GM19023 (cell line): ENCODE measurements at regions not wholly inside any gene's neighbourhood (a gene's known extent, or its start where the extent isn't known, plus 50 kb on each side); places are given as distances from the start of the nearest gene placed in this dataset.

Source experiments
- ATAC-seq: cut with Tn5 transposase; IDR thresholded peaks from one replicate; pipeline ENCODE4 v1.9.1; 2021; ENCODE audit warnings: mild to moderate bottlenecking, moderate library complexity; ENCODE audit not compliant: unreplicated experiment

DNA sequence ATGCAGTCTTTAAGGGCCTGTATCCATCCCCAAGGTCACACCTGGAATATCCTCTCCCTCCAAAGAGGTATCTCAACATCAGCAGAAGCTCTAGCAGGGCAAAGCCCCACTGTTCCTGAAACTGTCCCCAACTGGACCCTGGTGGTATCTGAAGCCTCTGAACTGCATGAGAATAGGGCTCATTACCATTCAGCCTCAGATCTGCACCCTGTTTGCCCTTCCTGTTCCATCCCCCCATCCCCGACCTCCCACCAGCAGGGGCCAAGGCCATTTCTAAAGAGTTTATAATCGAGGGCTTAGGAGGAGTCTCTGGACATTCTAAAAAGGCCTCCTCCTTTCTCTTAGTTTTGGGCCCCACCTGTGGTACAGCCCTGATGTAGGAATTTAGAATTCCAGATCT, 74.0 kb upstream of the THY1 start:
- no peak for ATAC-seq

DNA sequence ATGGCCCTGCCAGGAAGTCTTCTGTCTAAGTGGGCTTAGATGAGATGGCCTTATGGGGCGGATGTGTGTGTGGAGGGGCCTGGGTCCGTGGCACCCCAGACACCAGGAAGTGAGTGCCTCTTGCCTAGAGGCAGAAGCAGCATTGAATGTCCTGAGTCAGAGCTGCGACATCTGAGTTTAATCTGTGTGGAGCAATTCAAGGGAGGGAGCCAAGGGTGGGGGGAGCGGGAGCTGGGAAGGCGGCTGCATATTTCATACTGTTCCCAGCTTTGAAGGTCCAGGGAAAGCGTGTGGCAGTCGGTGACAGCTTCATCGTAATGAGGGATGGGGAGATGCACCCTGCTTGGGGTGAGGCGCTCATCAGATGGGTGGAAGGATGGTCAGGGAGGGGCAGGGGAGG, 73.5 kb upstream of the THY1 start:
- no peak for ATAC-seq

DNA sequence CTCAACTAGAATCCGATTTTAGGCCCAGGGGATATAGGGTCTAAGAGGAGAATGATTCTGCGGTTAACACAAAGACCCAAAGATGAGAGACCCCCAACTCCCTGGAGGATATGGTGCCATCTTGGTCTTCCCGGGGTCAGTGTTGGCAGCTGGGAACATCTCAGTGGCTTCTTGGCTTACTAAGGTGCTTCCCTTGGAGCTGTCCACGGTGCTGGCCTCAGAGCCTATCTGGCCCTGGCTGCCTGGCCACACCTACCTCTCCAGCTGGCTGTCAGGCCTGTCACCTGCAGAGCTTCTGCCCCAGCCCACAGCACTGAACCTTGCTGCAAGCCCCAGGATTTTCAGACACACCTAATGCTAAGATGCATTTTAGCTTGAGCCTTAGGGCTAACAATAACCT, 70.7 kb upstream of the THY1 start:
- ATAC-seq: no peak

DNA sequence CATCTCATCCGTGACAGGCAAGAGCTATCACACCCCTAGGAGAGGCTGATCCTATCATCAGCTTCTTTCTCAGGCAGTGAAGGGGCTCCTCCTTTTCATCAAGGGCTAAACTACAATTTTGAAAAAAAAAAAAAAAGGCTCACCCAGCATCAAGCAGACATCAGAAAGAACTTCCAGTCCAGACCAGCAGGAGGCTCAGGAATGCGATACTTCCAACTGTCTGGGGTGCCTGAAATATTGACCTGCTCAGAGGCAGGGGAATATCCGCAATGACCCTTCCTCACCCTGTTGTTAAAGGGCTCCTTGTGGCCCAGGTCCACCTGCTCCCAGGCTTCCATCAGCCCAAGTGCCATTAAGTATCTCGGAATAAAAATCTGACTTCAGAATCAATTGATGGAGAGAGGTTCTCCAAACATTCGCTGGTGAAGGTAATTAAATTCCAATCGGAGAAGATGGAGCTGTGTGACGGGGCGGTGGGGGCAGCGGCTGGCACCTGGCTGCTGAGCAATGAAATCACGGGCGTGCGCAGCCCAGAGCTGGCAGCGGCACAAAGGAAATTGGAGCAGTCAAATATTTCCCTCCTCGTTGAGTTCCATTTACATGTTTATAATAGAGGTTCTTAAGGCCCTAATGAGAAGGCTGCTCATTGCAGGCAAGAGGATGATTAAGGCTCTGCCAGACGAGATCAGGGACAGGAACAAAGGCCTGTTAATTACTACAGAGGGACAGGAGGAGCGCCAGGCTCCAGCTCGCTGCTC, 69.0 kb upstream of the THY1 start:
- no peak for ATAC-seq

DNA sequence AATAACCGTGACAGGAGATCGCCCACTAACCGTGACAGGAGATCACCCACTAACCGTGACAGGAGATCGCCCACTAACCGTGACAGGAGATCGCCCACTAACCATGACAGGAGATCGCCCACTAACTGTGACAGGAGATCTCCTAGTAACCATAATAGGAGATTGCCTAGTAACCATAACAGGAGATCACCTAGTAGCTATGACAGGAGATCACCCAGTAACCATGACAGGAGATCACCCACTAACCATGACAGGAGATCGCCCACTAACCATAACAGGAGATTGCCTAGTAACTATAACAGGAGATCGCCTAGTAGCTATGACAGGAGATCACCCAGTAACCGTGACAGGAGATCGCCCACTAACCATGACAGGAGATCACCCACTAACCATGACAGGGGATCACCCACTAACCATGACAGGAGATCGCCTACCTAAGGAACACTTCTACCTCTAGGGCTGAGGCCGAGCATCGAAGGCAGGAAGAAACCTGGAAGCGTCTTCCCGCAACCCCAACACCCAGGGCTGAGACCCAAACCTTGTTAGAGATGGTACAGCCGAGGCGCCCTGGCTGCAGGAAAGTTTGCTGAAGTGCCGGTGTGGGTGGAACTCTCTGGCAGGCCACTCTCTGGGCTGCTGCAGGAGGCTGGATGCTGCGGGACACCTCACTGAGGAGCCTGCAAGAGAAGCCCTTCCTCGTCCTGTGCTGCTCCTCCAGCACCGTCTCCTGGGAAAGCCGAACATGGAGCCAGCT, 67.5 kb upstream of the THY1 start:
- ATAC-seq: no peak

DNA sequence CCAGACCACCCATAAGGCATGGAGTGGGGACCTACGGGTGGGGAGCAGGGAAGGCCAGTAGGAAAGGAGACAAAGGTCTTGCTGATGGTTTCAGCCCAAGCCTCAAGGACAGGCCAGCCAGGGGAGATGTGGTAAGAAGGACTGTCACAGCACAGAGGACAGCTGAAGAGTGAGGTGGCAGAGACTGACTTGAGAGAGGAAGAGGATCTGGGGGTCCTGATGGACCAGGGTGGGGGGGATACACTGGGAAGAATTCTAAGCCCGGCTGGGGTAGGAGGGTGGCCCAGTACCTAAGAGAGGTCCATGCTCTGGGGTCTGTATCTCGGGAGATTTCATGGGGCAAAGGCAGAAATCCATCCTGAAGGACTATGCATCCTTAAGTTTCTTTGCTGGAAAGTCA, 66.1 kb upstream of the THY1 start:
- no peak for ATAC-seq

DNA sequence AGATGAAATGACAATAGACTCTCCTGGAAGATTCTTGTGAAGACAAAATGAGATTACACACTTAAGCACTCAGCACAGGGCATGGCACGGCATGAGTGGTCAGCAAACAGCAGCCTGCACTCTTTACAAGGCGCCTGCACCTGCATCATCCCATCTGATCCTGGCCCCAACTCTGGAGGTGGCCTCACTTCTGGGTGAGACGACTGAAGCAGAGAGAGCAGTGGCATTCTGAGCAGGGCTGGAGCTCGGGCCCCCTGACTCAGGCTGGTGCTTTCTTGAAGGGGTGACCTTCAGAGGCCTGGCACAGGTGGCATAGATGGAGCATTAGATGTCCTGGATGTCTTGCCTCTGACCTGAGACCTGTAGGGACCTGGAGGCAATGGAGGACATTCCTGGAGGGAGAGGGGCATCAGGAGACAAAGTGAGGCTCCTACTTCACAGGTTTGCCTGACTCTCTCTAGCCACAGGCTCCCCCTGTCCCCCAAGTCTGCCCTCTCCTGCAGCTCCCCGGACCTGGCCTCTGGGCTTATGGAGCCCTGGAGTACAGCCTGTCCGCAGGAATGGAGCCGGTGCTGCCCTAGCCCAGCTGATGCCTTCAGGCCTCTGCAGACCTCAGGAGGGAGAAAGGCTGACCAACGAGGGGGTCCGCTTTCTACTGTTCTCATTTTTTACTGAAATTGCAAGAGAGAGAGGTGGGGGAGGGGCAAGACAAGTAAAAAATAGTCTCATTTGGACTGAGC, 65.5 kb upstream of the THY1 start:
- ATAC-seq: no peak

DNA sequence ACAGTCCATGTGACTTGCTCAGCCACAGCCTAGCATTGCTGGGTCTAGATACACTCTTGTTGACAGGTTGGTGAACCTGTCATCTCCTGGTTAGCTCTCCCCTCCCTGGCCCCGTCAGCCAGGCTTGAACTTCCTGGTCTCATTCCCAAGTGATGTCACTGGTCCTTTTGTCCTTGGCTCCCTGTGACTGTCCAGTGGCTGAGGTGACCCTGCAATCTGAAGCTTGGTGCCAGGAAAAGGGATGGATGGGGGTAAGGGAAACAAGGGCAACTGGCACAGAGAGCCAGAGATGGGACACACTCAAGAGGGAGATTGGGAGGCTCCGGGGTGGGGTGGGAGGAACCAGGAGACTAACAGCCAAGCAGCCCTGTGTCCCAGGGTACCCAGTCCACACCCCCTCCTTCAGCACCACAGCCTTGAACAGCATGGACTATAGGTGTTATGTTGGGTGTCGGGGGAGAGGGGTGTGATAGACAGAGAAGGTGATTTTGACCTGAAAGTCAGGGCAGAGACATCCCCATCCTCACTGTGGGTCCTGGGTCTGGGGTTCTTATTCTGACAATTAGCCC, 63.8 kb upstream of the THY1 start:
- ATAC-seq: no peak

DNA sequence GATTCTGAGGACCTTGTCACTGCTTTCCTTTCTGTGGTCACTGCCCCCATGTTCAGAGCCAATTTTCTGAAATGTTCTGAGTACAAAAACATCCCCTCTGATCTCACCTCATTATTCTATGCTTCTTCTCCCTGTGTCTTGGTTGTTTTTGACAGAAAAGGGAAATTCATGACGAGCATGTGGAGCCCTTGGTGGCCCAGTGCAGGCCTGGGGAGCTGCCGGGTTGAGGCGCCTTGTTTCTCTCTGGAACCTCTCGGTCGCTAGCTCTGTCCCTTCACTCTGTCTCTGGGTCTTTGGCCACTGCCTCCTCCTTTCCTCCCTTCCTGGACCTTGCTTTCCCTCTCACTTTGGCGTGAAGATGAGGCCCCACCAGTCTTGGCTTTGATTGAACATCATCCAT, 63.0 kb upstream of the THY1 start:
- ATAC-seq: no peak

DNA sequence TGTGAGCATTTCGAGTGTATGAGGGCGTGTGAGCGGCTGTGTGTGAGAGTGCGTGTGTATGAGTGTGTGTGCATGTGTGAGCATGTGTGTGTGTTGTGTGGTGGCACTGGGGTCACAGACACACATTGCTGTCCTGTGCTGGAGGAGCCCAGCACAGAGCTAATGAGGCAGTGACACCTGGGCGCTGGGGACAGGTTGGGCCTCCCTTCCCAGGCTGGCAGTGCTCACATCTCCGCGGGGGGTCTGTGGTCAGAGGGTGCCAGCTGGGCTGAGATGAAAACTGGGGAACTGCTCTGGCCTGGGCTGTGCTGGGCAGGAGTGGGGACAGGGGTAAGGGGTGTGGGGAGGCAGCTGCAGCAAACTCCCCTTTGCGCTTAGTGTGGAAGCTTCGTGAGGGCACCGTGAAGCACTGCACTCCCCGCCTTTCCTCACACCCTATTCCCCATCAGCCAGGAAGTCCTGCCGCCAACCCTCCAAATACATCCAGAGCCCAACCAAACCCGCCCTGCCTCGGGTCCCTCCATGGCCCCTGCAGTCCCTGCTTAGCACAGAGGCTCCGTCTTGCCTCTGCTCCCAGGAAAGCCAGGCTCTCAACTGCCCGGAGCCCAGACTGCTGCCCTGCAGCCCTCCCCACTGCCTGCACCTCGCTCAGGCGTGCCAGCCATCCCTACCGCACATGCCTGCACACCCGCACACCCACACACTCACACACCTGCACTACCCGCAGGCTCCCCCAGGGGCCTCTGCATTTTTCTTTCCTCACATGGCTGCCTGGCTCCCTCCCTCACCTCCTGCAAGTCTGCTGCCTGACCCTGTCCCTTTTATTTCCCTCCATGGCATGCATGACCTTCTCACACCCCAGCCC, 62.0 kb upstream of the THY1 start:
- no peak for ATAC-seq

DNA sequence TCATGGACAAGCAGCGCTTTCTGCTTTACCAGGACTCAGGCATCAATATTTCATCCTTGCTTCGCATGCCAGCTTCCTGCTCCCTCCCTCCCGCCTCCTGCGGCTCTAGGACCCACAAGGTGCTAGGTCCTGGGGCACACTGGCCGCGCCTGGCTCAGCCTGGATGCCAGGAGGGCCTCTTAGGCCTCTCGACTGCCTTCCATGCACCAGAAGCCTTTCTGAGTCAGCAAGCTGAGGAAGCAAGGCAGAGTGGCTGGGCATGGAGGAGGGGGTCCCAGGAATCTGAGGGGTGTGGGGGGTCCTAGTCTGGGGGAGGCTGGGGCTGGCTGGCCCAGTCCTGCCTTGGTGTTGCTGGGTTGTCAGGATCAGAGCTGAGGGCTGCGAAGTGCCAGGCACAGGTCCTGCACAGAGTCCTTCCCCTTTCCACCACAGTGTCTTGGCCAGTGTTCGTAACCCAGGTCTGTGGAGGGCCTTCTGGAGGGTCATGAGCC, 61.0 kb upstream of the THY1 start:
- no peak for ATAC-seq

DNA sequence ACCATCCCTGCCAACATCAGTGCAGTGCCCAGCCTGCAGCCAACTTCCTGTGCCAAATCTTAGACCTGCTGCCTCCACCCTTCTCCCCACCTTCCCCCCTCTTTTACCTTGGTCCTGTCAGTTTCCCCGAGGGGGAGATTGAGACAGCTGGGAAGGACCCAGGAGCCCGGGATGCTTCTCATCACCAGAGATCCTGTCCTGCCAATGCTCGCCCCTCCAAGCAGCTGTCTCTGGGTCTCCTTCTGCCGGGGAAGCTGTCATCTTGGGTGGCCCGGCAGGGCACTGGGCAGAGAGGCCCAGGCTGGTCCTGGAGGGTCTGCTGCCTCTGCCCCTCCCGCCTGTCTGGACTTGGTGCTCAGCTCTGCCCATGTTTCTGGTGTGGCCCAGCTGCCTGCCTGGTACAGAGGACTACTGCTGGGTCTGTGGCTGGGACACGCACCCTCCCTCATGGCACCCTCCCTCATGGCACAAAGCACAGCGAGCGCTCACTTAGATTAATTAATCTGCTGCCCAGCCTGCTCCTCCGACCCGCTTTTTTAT, 60.4 kb upstream of the THY1 start:
- no peak for ATAC-seq

DNA sequence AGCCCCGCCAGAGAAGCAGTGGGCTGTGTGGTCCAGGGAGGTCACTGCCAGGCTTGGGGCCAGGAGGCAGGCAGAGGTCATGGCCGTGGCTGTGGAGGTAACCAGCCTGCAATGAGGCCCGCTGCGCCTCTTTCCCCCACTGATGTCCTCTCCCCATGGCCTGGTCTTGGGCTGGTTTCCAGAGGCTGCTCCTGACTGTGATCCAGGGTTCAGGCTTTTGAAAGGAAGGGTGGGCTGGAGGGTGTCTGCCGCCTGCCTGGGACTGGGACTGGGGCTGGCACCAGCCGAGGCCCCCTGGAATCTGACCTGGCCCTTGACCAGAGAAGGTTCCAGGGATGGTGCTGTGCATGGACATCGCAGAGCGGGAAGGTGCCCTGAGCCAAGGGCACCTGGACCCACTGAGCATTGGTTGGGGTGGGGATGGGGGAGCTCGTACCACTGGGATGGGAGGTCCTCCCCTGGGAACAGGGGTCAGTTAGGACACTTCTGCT, 59.6 kb upstream of the THY1 start:
- no peak for ATAC-seq

DNA sequence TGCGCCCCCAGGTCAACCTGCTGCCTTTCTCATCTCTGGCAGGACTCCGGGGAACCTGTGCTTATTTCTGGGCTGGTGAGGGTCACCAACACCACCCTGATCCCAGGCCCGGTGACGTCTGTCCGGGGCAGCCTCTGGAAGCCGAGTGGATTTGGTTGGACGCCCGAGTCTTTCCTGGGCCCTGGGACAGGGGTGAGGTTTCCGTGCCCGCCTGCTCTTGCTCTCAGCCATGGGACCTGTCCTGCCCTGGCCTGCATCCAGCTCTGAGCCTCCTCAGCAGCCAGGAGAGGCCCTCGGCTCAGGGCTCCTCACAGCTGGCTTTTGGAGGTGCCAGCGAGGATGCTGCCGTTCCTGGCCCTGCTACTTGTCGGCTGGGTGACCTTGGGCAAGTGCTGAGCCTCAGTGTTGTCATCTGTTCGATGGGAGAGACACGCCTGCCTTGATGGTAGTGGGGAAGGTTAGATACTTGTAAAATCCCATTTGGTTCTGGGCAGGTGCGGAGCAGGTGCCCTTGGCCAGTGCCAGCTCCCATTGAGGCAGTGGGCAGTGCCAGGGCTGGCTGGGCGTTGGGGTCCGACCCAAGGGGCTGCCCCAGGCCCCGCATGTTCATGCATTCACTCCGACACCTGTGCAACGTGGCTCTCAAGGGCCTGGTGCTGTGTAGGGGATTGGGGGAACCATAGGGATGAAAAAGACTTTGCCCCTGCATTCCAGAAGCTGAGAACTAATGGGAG, 58.9 kb upstream of the THY1 start:
- ATAC-seq: peak; percentile 19

DNA sequence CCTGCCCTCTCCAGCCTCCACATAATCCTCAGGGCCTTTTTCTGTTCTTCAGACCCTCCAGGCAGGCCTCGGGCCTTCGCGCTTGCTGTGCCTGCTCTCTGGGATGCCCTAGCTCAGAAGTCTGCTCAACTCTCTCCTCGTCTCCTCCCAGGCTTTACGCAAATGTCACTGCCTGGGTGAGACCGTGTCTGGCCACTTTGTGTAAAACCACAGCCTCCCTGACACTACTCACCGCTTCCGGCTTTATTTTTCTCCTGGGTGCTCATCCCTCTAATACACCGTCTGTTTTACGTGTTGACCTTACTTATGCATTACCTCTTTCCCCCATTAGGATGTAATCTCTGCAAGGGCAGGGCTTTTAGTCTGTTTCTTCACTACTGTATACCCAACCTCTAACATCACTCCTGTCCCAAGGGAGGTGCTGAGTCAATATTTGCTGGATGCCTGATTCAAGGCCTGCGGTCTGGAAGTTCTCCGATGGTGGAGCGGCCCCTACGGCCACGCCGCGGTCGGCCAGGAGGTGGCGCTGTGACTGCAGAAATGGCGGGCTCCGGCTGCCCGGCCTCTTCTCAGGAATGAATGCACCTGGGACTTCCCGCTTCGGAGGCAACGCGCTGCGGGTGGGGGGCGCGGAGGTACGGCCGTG, 58.2 kb upstream of the THY1 start:
- peak; percentile 73 for ATAC-seq

DNA sequence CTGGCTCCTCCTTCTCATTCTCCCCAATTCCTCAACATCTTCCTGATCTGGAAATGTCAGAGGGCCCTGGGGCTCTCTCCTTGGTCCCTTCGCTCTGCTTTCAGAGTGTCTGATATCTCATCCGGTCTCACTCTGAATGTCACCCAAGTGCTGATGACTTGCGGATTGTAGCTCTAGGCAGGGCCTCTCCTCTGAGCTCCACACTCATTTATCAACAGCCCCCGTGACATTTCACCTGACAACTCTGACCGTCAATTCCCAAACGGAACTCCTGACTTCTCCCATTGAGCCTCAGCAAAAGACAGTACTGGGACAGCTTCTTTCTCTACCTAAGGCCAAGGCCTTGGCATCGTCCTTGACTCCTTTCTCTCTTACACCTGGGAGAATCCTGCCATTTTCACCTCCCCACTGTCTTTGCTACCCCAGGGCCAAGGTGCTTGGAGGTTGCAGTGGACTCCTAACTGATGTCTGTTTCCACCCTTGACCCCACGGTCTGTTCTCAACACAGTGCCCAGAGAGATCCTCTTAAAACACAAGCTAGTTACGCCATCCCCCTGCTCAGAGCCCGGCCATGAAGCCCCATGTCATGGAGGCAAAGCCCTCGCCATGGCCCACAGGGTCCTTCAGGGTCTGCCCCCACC, 57.5 kb upstream of the THY1 start:
- ATAC-seq: no peak

DNA sequence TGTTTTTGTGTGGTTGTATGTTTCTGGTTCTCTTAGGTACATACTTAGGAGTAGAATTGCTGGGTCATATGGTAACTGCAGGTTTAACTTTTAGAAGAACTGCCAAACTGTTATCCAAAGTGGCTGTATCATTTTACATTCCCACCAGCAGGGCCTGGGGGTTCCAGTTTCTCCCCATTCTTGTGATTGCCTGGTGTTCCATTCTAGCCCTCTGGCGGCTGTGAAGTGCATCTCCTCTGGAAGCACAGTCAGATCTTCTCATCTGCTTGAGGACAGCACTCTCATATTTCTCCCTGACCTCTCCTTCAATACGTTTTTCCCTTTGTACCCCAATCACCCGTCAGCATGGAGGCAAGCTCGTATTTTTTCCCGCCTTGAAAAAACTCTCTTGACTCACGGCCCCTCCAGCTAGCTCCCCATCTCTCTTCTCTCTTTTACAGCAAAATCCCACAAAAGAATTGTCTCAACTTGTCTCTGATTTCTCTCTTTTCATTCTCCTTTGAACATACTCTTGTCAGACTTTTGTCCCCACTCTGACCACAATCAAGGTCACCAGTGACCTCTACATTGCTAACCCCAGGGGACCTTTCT, 56.8 kb upstream of the THY1 start:
- ATAC-seq: no peak

DNA sequence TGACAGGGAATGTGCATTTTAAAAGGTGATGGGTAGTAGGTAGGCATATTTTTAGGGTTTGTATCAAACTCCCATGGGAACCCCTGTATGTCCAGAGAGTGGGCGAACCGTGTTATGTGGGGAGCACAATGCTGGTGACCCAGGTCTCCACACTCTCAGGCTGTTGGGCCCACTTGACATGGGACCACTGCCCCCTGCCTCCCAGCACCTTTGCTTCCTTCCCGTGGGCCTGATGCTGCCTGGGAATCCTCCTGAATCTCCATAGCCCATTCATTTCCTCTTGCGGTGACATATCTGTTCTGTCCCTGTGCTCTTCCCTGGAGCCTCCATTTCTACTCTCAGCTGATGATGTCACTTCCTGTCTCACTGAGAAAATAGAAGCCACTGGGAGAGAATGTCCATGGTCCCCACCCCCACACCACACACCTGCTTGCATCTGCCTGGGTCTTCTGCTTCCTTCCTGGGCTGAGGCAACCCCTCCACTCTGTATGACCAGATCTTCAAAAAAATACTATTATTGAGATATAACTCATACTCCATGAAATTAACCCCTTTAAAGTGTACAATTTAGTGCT, 55.8 kb upstream of the THY1 start:
- no peak for ATAC-seq
